GM12874 (cell line): ENCODE measurements at regions not wholly inside any gene's neighbourhood (a gene's known extent, or its start where the extent isn't known, plus 50 kb on each side); places are given as distances from the start of the nearest gene placed in this dataset.

Source experiments
- CTCF ChIP-seq: IDR thresholded peaks from 2 replicates; pipeline ENCODE4 v1.5.1; 2011; ENCODE audit warnings: low read depth, mild to moderate bottlenecking, control low read depth, low read length, moderate library complexity; ENCODE audit not compliant: insufficient read depth

GRCh38 chr2:180322781-180323180 lies 315.7 kb upstream of the CWC22 start:
- TF ChIP-seq CTCF: no peak

- TF ChIP-seq CTCF: no peak
Measured at GRCh38 chr2:180319586-180320405, 312.7 kb upstream of the CWC22 start.

GRCh38 chr2:180314086-180314485 lies 307.0 kb upstream of the CWC22 start:
- TF ChIP-seq CTCF: no peak

GRCh38 chr2:180312542-180312941 lies 305.4 kb upstream of the CWC22 start:
- TF ChIP-seq CTCF: no peak

GRCh38 chr2:180307096-180307495 lies 300.0 kb upstream of the CWC22 start:
- TF ChIP-seq CTCF: no peak

- TF ChIP-seq CTCF: no peak
Measured at GRCh38 chr2:180306346-180306745, 299.2 kb upstream of the CWC22 start.

- TF ChIP-seq CTCF: no peak
Measured at GRCh38 chr2:180291552-180292421, 284.7 kb upstream of the CWC22 start.
